HL-60 (cell line): ENCODE measurements at regions not wholly inside any gene's neighbourhood (a gene's known extent, or its start where the extent isn't known, plus 50 kb on each side); places are given as distances from the start of the nearest gene placed in this dataset. TPM values are rescaled to one million over a fixed set of nuclear protein-coding genes. Genes with fewer than 3 reads are reported as not detected.

Experiments used
- DNase-seq, 2 experiments: peaks; one replicate each; pipeline ENCODE4 v3.0.0-alpha.2; 2010 to 2020; ENCODE audit warnings: low read depth in 1 of 2, low spot score in 1 of 2
- H3K27ac ChIP-seq: fragments of 250-450 bp; sonication (Bioruptor Pico); replicated peaks from 2 replicates; pipeline ENCODE4 v1.5.1; 2020; ENCODE audit warnings: mild to moderate bottlenecking, moderate library complexity
- H3K27me3 ChIP-seq: fragments of 250-450 bp; sonication (Bioruptor Pico); 2 replicates; pipeline ENCODE4 v1.5.1; 2021; ENCODE audit warnings: mild to moderate bottlenecking, moderate library complexity; ENCODE audit not compliant: insufficient read depth, poor library complexity, severe bottlenecking
- H3K4me3 ChIP-seq: replicated peaks from 2 replicates; pipeline ENCODE4 v1.5.1; 2011; ENCODE audit warnings: mild to moderate bottlenecking, control low read depth, low read length; ENCODE audit not compliant: insufficient read depth
- CTCF ChIP-seq: IDR thresholded peaks from one replicate; pipeline ENCODE4 v1.5.1; 2011; ENCODE audit warnings: low read length, control low read depth, inconsistent platforms; ENCODE audit not compliant: insufficient read depth
- GABPA ChIP-seq: IDR thresholded peaks from 2 replicates; pipeline ENCODE4 v1.6.1; 2012; ENCODE audit warnings: low read depth
- POLR2AphosphoS5 ChIP-seq: IDR thresholded peaks from 2 replicates; pipeline ENCODE4 v1.6.1; 2012; ENCODE audit warnings: low read depth
- REST ChIP-seq: IDR thresholded peaks from 2 replicates; pipeline ENCODE4 v1.6.1; 2012; ENCODE audit warnings: low read depth; ENCODE audit not compliant: insufficient replicate concordance
- SPI1 ChIP-seq: IDR thresholded peaks from 2 replicates; pipeline ENCODE4 v1.6.1; 2012; ENCODE audit warnings: low read depth, mild to moderate bottlenecking, borderline replicate concordance
- microRNA-seq: library from miRNA; unstranded; fragments of <30 nt; microRNA quantifications from one replicate; pipeline ENCODE4, GENCODE V29; 2018

- Histone ChIP-seq H3K27me3 (peaks cover 3% of the 10 kb centered on the region), H3K4me3 (no peak overlapping the region), H3K27ac (no peak overlapping the region)
- DNase-seq: no peak
- TF ChIP-seq POLR2AphosphoS5 (no peak), SPI1 (no peak), GABPA (no peak)
Observed at GRCh38 chr17:77906377-77906871, 52.1 kb upstream of the TNRC6C start.

GRCh38 chr17:77907497-77908461 is 50.7 kb upstream of the TNRC6C start:
- TF ChIP-seq POLR2AphosphoS5: no peak
- TF ChIP-seq REST: no peak
- TF ChIP-seq CTCF: no peak
- no peaks in the 10 kb centered on the region for H3K27me3 ChIP-seq
- DNase-seq: no peak
- no peak overlapping the region for H3K4me3 ChIP-seq
- no peak overlapping the region for H3K27ac ChIP-seq

- no peak for DNase-seq
- Histone ChIP-seq H3K27ac (no peak overlapping the region), H3K4me3 (no peak overlapping the region), H3K27me3 (no peaks in the 10 kb centered on the region)
- no peak for TF ChIP-seq GABPA
- TF ChIP-seq SPI1: no peak
- no peak for TF ChIP-seq POLR2AphosphoS5
- TF ChIP-seq CTCF: no peak
- TF ChIP-seq REST: no peak
Observed at GRCh38 chr17:77908501-77908900, 50.0 kb upstream of the TNRC6C start.

Small RNA genes lying in the stretch of these regions (microRNA-seq; reads per million reads assigned to microRNA genes)
- gene MIR4316: not detected
